ENCODE measurements at regions not wholly inside any gene's neighbourhood (a gene's known extent, or its start where the extent isn't known, plus 50 kb on each side); places are given as distances from the start of the nearest gene placed in this dataset.

GRCh38 chr12:105574056-105574715 is 243.7 kb downstream of the C12orf75 start:
- H3K4me3 ChIP-seq (ENCODE audit: low read depth, low read length) = no peak overlapping the region
- no peak for TF ChIP-seq CTCF (IDR thresholded peaks at IDR 0.05; ENCODE audit: insufficient read depth, low read length)
- no peak for DNase-seq (ENCODE audit: low read depth)

GRCh38 chr12:105575235-105575634 is 244.7 kb downstream of the C12orf75 start:
- no peak for TF ChIP-seq CTCF (IDR thresholded peaks at IDR 0.05; ENCODE audit: insufficient read depth, low read length)
- H3K4me3 ChIP-seq (ENCODE audit: low read depth, low read length) = no peak overlapping the region
- DNase-seq (ENCODE audit: low read depth) = no peak

GRCh38 chr12:105576261-105576660 is 245.8 kb downstream of the C12orf75 start:
- DNase-seq (ENCODE audit: low read depth) = no peak
- TF ChIP-seq CTCF (IDR thresholded peaks at IDR 0.05; ENCODE audit: insufficient read depth, low read length) = no peak

GRCh38 chr12:105580821-105581352 is 250.4 kb downstream of the C12orf75 start:
- DNase-seq (ENCODE audit: low read depth) = no peak
- no peak overlapping the region for H3K4me3 ChIP-seq (ENCODE audit: low read depth, low read length)
- no peak for TF ChIP-seq CTCF (IDR thresholded peaks at IDR 0.05; ENCODE audit: insufficient read depth, low read length)

More at GRCh38 chr12:105576261-105576660, 245.8 kb downstream of the C12orf75 start:
- no peak overlapping the region for H3K4me3 ChIP-seq (ENCODE audit: low read depth, low read length)

- TF ChIP-seq CTCF (IDR thresholded peaks at IDR 0.05; ENCODE audit: insufficient read depth, low read length) = no peak
These were observed 250.9 kb downstream of the C12orf75 start for GRCh38 chr12:105581420-105581819.

GRCh38 chr12:105585107-105585506 is 254.6 kb downstream of the C12orf75 start:
- no peak for DNase-seq (ENCODE audit: low read depth)
- no peak overlapping the region for H3K4me3 ChIP-seq (ENCODE audit: low read depth, low read length)
- no peak for TF ChIP-seq CTCF (IDR thresholded peaks at IDR 0.05; ENCODE audit: insufficient read depth, low read length)

More at GRCh38 chr12:105581420-105581819, 250.9 kb downstream of the C12orf75 start:
- H3K4me3 ChIP-seq (ENCODE audit: low read depth, low read length) = no peak overlapping the region
- no peak for DNase-seq (ENCODE audit: low read depth)

All from fibroblast of the aortic adventitia (primary cell).